HepG2 (cell line): ENCODE measurements at regions not wholly inside any gene's neighbourhood (a gene's known extent, or its start where the extent isn't known, plus 50 kb on each side); places are given as distances from the start of the nearest gene placed in this dataset.

ENCODE experiments used
- ATAC-seq: fragments of 200-7000 bp; cut with Tn5 transposase; 3 replicates; pipeline ENCODE4 v1.9.1; 2020; ENCODE audit warnings: mild to moderate bottlenecking, moderate library complexity
- BruUV-seq: library from RNA; stranded (reverse); fragments of 400-500 nt; replicated peaks from 2 replicates; lab custom pipeline; 2021; lab: Mats Ljungman, UMichigan
- CTCF ChIA-PET: fragments of 300-600 bp; formaldehyde crosslinking; extraction: SDS; loops from one replicate; lab custom pipeline; 2021; ENCODE audit warnings: low total read pairs, inconsistent platforms, low intra/inter-chr PET ratio; lab: Yijun Ruan, JAX
- POLR2A ChIA-PET: fragments of 350-600 bp; sonication (Branson Sonifier 250); formaldehyde crosslinking; loops from one replicate; lab custom pipeline; 2020; ENCODE audit warnings: antibody characterized with exemption, inconsistent platforms; lab: Yijun Ruan, JAX
- DNase-seq: peaks from one replicate; pipeline ENCODE4 v3.0.0-alpha.2; 2015; ENCODE audit warnings: low spot score
- FAIRE-seq: peaks from 3 replicates; lab custom pipeline; 2011; peaks lifted over from hg19 to GRCh38; lab: Jason Lieb, UNC
- H2AFZ ChIP-seq: one replicate; pipeline ENCODE4 v1.6.1; 2011; ENCODE audit warnings: low read length, inconsistent platforms
- H3K27ac ChIP-seq: fragments of 300-600 bp; 3 replicates; pipeline ENCODE4 v1.8.0; 2011; ENCODE audit warnings: mixed run types, mild to moderate bottlenecking, mixed read lengths, low read length, inconsistent platforms; ENCODE audit not compliant: insufficient read depth; ENCODE audit errors: extremely low read length
- H3K27me3 ChIP-seq, 2 experiments: fragments of 200-600 bp in 1 of 2; 2 replicates in 1 of 2; 3 replicates in 1 of 2; pipeline versions ENCODE4 v1.6.0 to v1.8.0; 2011; ENCODE audit warnings: low read length in 2 of 2, mild to moderate bottlenecking in 2 of 2, moderate library complexity in 2 of 2, inconsistent platforms in 1 of 2; ENCODE audit not compliant: insufficient read depth in 2 of 2, control insufficient read depth in 1 of 2
- H3K36me3 ChIP-seq, 2 experiments: fragments of 200-600 bp in 1 of 2; replicated peaks in 1 of 2; 2 replicates in 1 of 2; 3 replicates in 1 of 2; pipeline versions ENCODE4 v1.5.1 to v1.8.0; 2011; ENCODE audit warnings: low read length in 2 of 2, inconsistent platforms in 1 of 2; ENCODE audit not compliant: insufficient read depth in 2 of 2, control insufficient read depth in 1 of 2
- H3K4me1 ChIP-seq: 2 replicates; pipeline ENCODE4 v1.5.1; 2012; ENCODE audit warnings: low read length, inconsistent platforms; ENCODE audit not compliant: insufficient read depth
- H3K4me2 ChIP-seq: 2 replicates; pipeline ENCODE4 v1.6.0; 2011; ENCODE audit warnings: low read depth, low read length, inconsistent platforms
- H3K4me3 ChIP-seq, 3 experiments: fragments of 200-600 bp in 1 of 3; sonication (generic), shearing (Covaris generic) in 1 of 3; replicated peaks in 1 of 3; 2 replicates each; pipeline ENCODE4 v1.5.1; 2011 to 2016; ENCODE audit warnings: low read length in 3 of 3, inconsistent platforms in 2 of 3, low read depth in 2 of 3, mild to moderate bottlenecking in 2 of 3, control low read depth in 1 of 3, mixed read lengths in 1 of 3; ENCODE audit not compliant: insufficient read depth in 1 of 3
- H3K79me2 ChIP-seq: one replicate; pipeline ENCODE4 v1.6.1; 2011; ENCODE audit warnings: low read length, inconsistent platforms; ENCODE audit not compliant: insufficient read depth
- H3K9ac ChIP-seq: 2 replicates; pipeline ENCODE4 v1.6.0; 2011; ENCODE audit warnings: mild to moderate bottlenecking, low read depth, low read length, inconsistent platforms; ENCODE audit not compliant: insufficient read depth
- H3K9me3 ChIP-seq: 2 replicates; pipeline ENCODE4 v1.5.1; 2012; ENCODE audit warnings: mild to moderate bottlenecking, low read length
- H4K20me1 ChIP-seq: 2 replicates; pipeline ENCODE4 v1.6.0; 2011; ENCODE audit warnings: inconsistent platforms, mild to moderate bottlenecking, low read length, moderate library complexity; ENCODE audit not compliant: insufficient read depth
- CEBPB ChIP-seq: IDR thresholded peaks from 2 replicates; pipeline ENCODE4 v1.6.1; 2011; ENCODE audit warnings: low read depth, low read length, improper control_type of control experiment, borderline replicate concordance
- ETV5 ChIP-seq: IDR thresholded peaks from 2 replicates; pipeline ENCODE4 v1.6.1; 2018; ENCODE audit warnings: missing biosample characterization, missing genetic modification reagents, inconsistent platforms, borderline replicate concordance
- ETV6 ChIP-seq: sonication (generic); formaldehyde crosslinking; conservative IDR thresholded peaks from 2 replicates; pipeline ENCODE4 v1.4.0; 2020; ENCODE audit warnings: missing genetic modification reagents
- GFI1 ChIP-seq: sonication (generic); formaldehyde crosslinking; IDR thresholded peaks from 2 replicates; pipeline ENCODE4 v1.5.0; 2020; ENCODE audit warnings: missing genetic modification reagents, mild to moderate bottlenecking, borderline replicate concordance
- MEIS1 ChIP-seq: sonication (generic); formaldehyde crosslinking; IDR thresholded peaks from 2 replicates; pipeline ENCODE4 v1.9.0; 2021; ENCODE audit warnings: mild to moderate bottlenecking, missing genetic modification reagents, moderate library complexity, borderline replicate concordance
- PRMT3 ChIP-seq: sonication (generic); formaldehyde crosslinking; IDR thresholded peaks from 2 replicates; pipeline ENCODE4 v1.8.1; 2022; ENCODE audit warnings: low read depth, mild to moderate bottlenecking, moderate library complexity, missing genetic modification reagents, borderline replicate concordance
- ZHX2 ChIP-seq, 2 experiments: sonication (generic) in 1 of 2; formaldehyde crosslinking in 1 of 2; IDR thresholded peaks; 2 replicates each; pipeline versions ENCODE4 v1.6.1 to v1.9.0; 2014 to 2022; ENCODE audit warnings: antibody characterized with exemption in 1 of 2, borderline replicate concordance in 1 of 2, inconsistent platforms in 1 of 2, low read depth in 1 of 2, missing genetic modification reagents in 1 of 2
- ZNF207 ChIP-seq: fragments of 450-650 bp; IDR thresholded peaks from 2 replicates; pipeline ENCODE4 v1.6.1; 2016; ENCODE audit warnings: antibody characterized with exemption, borderline replicate concordance
- ZNF543 ChIP-seq: sonication (generic); formaldehyde crosslinking; IDR thresholded peaks from 2 replicates; pipeline ENCODE4 v1.4.0; 2020; ENCODE audit warnings: mild to moderate bottlenecking, missing genetic modification reagents
- ZNF891 ChIP-seq: sonication (generic); formaldehyde crosslinking; IDR thresholded peaks from 2 replicates; pipeline ENCODE4 v1.5.0; 2020; ENCODE audit warnings: mild to moderate bottlenecking, missing genetic modification reagents
- WGBS: methylation state at CpG from one replicate; pipeline ENCODE4 v1.1.6; 2017; ENCODE audit warnings: low lambda C conversion rate; 5-methylcytosine and 5-hydroxymethylcytosine counted together
- in situ Hi-C: cut with HindIII; loops from 2 replicates; pipeline ENCODE4 v1.10.0; 2017; ENCODE audit warnings: low pct_unique_long_range_greater_than_20kb; ENCODE audit not compliant: extremely low pct_ligation_motif_present
- intact Hi-C: fragments of 100-400 bp; cut with micrococcal nuclease; formaldehyde crosslinking; loops from one replicate; pipeline ENCODE4 v1.10.0; 2022; ENCODE audit not compliant: unreplicated experiment
- TF ChIP-seq, protein P1 (sequence below): sonication (generic); formaldehyde crosslinking; IDR thresholded peaks from 2 replicates; pipeline ENCODE4 v1.5.0; 2020; ENCODE audit warnings: mild to moderate bottlenecking, missing genetic modification reagents
- TF ChIP-seq, protein P2 (sequence below): sonication (generic); formaldehyde crosslinking; IDR thresholded peaks from 2 replicates; pipeline ENCODE4 v1.4.0; 2020; ENCODE audit warnings: missing genetic modification reagents

- TF ChIP-seq, protein P1, sequence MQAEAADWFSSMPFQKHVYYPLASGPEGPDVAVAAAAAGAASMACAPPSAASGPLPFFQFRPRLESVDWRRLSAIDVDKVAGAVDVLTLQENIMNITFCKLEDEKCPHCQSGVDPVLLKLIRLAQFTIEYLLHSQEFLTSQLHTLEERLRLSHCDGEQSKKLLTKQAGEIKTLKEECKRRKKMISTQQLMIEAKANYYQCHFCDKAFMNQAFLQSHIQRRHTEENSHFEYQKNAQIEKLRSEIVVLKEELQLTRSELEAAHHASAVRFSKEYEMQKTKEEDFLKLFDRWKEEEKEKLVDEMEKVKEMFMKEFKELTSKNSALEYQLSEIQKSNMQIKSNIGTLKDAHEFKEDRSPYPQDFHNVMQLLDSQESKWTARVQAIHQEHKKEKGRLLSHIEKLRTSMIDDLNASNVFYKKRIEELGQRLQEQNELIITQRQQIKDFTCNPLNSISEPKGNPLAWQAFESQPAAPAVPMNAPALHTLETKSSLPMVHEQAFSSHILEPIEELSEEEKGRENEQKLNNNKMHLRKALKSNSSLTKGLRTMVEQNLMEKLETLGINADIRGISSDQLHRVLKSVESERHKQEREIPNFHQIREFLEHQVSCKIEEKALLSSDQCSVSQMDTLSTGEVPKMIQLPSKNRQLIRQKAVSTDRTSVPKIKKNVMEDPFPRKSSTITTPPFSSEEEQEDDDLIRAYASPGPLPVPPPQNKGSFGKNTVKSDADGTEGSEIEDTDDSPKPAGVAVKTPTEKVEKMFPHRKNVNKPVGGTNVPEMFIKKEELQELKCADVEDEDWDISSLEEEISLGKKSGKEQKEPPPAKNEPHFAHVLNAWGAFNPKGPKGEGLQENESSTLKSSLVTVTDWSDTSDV (CRISPR knock-in tag) = no peak
- TF ChIP-seq PRMT3 (CRISPR knock-in tag) = no peak
- no peak for TF ChIP-seq MEIS1 (CRISPR knock-in tag)
- TF ChIP-seq ZNF891 = no peak
- TF ChIP-seq ZNF543 = no peak
- no peak for TF ChIP-seq GFI1
- TF ChIP-seq CEBPB = peak; percentile 78
- TF ChIP-seq, all 625 proteins: peak for 2
These were observed 375.1 kb upstream of the DDHD1 start (continued) for GRCh38 chr14:53528185-53528671.

DNA sequence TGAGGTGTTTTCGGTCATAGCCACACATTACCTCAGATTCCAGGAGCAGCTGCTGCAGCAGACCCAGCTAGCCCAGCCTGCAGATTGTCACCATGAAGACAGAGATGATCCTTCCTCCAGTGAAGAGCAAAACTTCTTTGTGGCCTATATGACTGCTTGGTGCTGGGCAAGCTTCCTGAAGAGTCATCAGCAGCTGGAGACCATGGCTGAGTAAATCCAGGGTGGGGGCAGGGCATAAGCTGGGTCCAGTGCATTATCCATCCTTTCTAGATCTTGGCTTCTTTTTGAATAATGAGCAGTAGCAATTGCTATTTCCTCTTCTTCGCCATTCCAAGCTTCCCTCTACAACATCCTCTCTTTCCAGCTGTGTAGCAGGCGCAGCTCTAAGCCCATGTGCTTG is 373.1 kb upstream of the DDHD1 start:
- in situ Hi-C loops (no loop called here), intact Hi-C loops (no loop called here)
- H2AFZ ChIP-seq = no peak overlapping the region
- H3K4me3 ChIP-seq = no peak overlapping the region
- FAIRE-seq (no peak), ATAC-seq (no peak), DNase-seq (no peak)
- H3K9ac ChIP-seq = no peak overlapping the region
- BruUV-seq = no TSS peak
- H3K79me2 ChIP-seq = no peaks in the 10 kb centered on the region
- CTCF ChIA-PET = no interaction called here
- no peaks in the 10 kb centered on the region for H4K20me1 ChIP-seq
- H3K4me2 ChIP-seq = no peak overlapping the region
- POLR2A ChIA-PET = no interaction called here
- no peaks in the 10 kb centered on the region for H3K27me3 ChIP-seq
- 95% methylated on average over 2 of the region's 3 CpGs for WGBS
- H3K9me3 ChIP-seq = no peaks in the 10 kb centered on the region
- no peaks in the 10 kb centered on the region for H3K36me3 ChIP-seq
- no peak overlapping the region for H3K27ac ChIP-seq
- peaks cover 12% of the 10 kb centered on the region; the same call in 1 of the 2 replicates for H3K4me1 ChIP-seq
- TF ChIP-seq ZHX2 (IDR thresholded peaks at IDR 0.05; ENCODE audit: low read depth) (no peak), ZHX2 (CRISPR knock-in tag; IDR thresholded peaks at IDR 0.05; ENCODE audit: borderline replicate concordance) (no peak), ETV5 (CRISPR knock-in tag) (no peak), ETV6 (CRISPR knock-in tag) (no peak), ZNF207 (no peak)
- TF ChIP-seq, protein P2, sequence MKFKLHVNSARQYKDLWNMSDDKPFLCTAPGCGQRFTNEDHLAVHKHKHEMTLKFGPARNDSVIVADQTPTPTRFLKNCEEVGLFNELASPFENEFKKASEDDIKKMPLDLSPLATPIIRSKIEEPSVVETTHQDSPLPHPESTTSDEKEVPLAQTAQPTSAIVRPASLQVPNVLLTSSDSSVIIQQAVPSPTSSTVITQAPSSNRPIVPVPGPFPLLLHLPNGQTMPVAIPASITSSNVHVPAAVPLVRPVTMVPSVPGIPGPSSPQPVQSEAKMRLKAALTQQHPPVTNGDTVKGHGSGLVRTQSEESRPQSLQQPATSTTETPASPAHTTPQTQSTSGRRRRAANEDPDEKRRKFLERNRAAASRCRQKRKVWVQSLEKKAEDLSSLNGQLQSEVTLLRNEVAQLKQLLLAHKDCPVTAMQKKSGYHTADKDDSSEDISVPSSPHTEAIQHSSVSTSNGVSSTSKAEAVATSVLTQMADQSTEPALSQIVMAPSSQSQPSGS (CRISPR knock-in tag) = no peak
